ENCODE measurements at regions not wholly inside any gene's neighbourhood (a gene's known extent, or its start where the extent isn't known, plus 50 kb on each side); places are given as distances from the start of the nearest gene placed in this dataset.
A peak's percentile ranks its signal among the peaks of the same experiment; 100 is the strongest.

DNA sequence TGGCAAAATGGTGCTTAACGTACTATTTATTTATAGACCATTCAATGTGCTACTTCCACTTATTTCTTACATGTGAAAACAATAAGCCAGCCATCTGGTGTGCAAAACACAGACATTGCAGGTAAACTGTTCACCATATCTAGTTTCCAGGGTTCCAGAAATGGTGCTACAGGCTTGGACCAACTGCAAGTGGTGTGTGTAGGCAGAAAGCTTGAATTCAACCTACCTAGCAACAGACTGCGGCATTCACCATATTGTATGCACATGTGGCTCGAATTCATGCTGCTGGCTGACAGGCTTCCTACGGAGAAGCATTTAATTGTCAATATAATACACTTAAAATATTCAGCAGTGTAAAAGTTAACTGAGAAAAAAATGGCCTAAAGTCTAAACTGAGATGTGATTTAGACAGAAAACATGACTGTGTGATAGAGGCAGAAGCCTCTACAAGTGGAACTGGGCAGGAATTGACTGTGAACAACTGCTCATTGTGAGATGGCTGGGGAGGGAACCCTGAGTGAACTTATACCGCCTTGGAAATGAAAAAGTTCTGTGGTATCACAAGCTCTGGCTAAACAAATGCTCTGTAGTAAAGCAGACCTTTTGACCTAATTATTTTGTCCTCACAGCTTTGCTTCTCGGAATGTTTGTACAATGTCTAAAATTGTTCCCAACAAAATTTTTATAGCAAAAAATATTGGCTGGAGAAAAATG, 434.7 kb downstream of the GRIA2 start:
- DNase-seq, result no peak

DNA sequence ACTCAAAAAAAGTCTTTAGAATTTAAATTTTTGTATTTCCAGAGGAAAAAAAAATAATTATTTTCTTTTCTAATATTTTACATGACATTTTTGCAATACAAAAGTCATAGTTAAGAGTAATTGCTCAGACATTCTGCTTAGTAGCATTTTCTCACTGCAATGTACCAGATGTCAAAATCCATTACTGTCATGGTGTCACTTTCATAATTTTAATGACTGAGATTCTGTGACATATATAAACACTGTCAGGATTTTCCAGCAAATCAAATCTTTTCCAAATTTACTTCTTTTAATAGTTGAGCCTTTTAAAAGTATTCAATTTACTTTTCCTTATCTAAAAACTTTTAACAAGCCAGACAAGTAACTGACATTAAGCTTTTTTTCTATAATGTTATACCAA, 422.7 kb downstream of the GRIA2 start:
- no peak for DNase-seq

DNA sequence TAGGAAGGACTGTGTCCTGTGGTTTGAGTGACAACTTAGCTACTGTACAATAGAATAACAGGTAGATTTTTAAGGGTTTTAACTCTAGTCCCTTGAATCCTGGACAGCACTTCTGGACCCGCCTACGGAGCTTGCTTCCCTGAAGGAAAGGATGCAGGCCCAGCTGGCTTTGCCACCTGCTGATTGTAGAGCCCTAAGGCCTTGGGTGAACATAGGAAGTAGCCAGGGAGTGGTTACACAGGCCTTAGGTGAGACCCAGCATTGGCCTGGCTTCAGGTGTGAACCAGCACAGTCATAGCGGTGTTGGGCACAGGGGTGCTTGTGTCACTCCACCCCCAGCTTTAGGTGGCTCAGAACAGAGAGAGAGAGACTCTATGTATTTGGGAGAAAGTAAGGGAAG, 413.5 kb downstream of the GRIA2 start:
- no peak for DNase-seq

DNA sequence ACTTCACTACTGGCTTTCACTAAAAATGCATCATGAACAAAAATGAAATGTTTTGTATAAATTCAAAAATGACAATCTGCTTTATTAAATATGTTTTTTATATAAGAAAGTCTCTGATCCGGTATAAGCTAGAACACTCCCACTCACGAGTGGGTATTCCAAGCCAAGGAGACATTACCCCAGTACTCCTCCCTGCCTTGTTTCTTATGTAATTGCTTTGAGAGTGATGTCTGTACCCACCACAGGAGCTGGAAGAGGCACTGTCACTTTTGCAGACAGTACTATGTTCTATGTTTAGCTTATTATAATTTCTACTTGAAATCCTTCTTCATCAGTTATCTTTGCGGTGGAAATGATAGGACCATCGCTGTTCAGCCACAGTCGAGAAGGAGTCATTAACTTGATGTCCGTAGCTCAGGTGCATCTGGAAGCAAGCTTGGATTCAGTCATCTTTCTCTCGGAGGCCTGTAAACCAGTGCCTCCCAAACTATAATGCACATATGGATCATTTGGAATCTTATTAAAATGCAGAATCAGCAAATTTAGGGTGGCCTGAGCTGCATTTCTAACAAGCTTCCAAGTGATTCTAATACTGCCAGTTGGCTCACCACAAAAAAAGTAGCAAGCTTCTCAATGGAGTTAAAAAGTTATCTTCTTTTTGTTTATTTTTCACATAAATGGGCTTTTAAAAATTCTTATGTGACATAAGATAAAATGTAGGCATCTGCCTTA, 396.4 kb downstream of the GRIA2 start:
- no peak for DNase-seq

DNA sequence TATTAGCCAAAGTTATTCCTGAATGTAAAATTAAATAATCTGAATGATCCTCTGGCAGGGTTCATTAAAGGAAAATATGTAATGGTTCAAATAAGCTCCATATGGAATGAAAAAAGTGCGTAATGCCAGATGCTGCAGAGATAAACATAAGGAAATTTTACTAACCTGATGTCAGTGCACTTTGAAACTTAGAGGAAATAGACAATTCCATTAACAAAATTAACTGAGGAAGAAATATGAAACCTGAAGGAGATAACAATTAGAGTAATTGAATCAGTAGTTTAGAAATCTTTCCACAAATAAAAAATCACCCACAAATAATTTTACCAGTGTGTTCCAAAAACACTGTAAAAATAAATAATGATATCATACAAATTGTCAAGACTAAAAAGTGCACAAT, 387.5 kb downstream of the GRIA2 start:
- DNase-seq, result no peak

DNA sequence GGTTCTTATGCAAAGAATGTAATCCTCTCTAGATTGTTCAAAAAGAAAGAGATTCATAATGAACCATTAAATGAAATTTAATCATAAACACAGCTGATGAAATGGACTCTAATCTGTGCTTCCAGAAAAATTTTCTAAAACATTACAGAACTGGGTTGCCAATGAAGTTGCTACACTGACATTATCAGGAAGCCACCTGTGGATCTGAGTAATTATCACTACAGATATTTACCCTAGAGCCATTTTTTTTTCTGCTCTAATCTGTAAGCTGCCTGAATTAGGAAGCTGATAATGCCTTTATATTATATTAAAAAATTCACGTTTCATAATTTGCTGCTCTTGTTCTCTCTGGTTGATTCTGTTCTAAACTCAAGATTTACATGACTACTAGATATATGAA, 380.1 kb downstream of the GRIA2 start:
- DNase-seq, result no peak

DNA sequence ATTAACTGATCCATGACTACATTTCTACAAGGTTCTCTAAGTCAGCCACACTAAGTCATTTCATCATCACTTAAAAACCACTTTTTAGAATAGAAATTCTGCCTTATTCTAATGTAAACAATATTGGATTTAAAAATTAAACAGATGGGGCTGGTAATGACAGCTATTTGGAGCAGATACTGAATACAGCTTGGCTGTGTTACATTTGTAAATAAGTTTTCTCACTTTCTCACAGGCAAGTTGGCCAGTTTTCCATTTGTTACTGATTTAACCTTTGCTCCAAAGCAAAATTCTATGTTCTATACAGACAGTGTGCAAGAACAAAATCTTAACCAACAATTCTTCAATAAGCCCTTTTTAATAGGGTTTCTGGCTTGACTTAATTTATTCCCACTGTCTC, 370.7 kb downstream of the GRIA2 start:
- DNase-seq, result no peak

DNA sequence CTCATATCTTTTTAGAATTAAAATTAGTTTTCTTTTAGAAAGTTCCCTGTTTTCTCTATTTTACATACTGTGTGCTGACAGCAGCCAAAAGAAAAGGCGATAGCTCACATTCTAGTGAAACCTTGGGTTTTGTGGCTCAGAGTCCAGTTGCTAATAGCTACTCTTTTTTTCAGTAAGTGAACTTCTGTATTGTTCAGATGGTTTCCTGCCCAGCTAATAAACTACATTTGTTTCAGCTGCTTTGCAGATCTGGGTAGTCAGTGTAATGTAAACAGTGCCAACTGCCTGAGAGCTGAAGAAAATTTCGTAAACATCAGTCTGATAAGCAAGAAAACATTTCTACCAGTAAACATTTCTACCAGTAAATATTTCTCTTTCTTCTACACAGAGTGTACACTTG, 370.2 kb downstream of the GRIA2 start:
- DNase-seq, result no peak

DNA sequence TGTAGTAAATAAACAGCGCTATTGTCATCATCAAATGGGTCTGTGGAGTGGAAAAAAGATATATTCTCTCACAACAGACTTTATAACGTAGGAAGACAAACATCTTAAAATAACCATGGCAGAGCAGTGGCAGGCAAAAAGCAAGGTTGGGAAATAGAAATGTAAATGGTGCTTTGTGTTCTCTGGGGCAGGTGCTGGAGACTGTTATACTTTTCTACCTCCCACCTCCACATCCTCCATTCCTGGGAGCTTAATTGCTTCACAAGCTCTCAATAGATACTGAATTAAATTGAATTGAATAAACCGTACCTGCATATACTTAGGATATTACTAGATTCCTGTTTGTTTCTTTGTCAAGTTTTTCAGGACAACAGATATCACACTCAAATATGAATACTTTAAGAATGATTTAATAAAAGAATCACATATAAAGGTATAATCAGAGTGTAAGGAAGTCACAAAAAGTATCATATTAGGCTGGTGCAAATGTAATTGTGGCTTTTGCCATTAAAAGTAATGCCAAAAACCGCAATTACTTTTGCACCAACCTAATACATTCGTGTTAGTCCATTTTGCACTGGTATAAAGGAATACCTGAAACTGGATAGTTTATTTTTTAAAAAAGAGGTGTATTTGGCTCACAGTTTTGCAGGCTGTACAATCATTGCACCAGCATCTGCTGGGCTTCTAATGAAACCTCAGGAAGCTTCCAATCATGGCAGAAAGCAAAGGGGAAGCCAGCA, 367.3 kb downstream of the GRIA2 start:
- DNase-seq, result no peak

DNA sequence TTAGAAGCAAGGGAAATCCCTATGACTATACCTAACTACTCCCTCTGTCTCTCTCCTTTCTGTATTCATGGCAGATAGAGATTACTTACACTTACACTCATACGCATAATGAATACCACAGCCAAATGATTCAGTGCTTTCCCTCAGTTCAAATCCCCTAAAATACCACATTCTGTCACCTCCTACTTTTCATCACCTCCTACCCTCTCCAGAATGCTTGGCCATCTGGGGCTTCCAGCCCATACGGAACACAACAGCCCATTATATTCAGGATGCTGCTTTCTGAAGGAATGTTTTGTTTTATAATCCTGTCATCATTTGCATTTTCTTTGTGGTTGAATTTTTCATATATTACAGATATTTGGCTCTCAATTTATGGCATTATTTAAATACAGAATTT, 361.6 kb downstream of the GRIA2 start:
- no peak for DNase-seq

DNA sequence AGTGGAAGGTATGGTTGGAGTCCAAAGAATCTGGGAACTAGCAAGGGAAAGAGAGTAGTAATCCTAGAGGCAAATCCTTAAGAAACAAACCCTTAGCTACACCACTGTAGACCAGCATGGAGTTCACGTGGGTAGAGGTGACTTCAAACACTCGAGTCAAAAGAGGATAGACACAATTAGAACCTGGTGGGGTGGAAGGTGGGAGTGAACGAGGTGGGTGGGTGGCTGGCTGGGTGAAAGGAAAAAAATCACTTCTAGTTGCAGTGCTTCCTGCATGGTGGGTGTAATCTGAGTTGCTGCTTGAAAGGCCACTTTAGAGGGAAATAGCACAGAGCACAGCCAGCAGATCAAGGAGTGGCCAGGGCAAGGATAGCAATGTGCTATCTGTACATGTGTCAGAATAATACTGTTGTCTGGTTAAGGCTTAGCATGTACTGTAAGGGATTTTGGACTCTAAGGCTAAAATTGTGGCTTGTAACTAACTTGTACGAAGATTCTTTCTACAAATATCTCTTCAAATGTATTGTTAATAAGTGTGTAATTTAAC, 356.2 kb downstream of the GRIA2 start:
- DNase-seq, result no peak

DNA sequence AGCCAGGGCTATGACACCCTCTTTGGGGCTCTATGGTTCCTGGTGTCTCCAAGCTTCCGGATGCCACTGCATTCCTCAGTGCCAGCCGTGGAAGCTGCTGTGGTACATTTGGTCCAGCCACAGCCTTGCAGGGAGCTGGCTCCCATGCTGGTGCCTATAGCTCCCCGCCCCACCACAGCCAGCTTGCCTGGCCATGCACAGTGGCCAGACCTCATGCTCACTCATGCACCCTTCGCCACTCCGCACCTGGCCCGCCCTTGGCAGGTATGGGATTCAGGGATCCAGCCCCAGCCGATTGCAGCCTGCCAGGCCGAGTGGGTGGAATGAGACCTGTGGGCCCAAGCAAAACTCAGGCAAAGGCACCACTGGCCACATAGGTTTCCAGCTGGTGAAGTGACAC, 354.8 kb downstream of the GRIA2 start:
- no peak for DNase-seq

DNA sequence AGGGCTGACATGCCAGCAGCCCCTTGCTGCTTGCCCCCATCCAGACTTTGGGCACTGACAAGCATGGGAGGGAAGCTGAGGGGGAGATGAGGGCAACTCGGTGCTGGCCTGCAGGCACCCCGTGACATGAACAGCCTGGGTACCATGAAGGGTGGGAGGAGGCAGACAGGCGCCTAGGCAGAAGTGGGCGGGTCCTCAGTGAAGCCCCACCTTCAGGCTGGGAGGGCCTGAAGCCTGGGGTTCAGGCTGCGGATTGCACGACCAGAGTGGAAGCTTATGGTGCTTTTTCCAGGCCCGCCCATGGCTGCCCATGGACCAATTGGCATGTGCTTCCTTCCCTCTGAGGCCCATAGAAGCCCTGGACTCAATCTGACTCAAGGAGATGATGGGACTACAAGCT, 354.1 kb downstream of the GRIA2 start:
- DNase-seq, result no peak

DNA sequence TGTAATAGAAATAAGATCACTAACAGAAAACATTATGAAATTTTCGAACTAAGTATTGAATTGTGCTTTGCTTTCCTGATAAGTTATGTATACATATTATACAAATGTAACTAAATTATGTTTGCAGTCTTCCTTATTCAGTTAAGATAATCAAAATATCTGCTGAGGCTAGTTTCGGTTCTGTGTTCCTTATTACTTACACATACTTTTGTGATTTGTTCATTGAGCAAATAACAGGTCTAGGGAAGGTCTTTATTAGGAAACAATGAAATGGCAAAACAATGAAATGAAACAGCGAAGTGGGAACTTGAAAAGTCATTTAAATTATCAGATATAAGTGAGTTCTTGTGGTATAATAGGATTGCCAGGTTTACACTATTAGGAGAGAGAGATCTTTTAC, 352.4 kb downstream of the GRIA2 start:
- no peak for DNase-seq

DNA sequence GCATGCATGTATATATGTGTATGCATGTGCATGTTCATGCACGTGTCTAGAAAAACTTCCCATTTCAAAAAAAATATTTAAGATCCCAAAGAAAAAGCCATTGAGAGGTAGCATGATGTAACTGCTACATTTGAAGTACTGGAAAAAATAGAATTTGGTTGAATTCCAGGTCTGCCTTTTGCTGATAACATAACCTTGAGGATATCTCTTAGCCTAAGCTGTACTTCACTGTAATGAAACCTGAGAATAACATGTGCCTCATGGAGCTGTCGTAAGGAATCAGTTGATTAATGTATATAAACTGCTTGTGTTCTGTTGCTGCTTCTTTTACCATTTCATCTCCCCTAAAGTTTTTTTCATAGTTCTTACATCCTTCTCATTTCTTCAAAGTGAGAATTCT, 351.8 kb downstream of the GRIA2 start:
- no peak for DNase-seq

DNA sequence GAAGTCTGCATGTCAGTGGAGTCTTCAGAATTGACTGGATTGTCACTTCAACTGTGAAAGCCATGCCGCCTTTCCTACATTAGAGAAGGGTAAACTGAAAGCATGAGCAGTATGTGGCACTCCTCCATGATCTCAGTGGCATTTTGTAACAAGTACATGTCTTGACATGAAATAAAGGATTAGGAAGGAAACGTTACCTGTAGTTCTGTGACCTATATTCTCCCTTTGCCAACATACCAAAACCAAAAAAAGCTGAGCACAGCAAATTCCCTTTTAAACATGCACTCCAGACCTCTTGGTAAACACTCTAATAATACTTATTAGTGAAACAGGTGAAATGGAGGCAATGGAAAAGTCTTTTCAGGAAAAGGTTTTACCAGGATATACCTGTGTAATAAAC, 344.2 kb downstream of the GRIA2 start:
- DNase-seq, result no peak

DNA sequence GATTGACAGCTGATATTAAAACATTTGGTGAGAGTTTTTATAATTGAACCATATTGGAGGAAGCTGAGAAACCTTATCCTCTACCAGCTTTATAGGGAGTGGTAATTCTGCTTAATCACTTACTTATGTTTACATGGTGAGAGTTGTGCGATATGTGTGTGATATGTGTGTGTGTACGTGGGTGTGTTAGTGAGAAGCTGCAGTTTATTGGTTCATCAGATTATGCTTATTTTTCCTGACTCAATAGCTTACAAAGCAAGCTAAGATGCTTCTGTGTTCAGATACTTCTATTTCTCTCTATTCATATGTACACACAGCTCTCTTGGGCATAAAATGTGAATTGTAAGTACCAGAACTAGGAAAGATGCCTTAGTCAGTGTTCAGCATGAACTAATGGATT, 343.7 kb downstream of the GRIA2 start:
- no peak for DNase-seq

DNA sequence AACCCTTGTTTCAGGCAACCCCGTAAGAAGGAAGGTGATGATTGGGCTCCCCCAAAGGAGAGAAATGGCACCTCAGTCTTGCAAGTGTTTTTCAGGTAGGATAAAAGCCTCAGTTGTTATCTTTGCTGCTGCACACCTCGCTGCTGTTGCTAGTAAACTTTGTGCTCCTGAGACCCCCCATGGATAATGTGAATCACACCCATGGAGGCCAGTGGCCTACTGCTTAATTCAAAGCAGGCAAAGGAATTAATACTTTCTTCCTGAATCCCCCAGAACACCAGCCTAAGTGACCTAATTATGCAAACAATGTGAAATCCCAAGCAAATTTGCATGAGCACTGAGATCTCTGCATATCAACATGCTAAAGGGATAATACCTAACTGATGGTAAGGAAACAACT, 337.5 kb downstream of the GRIA2 start:
- DNase-seq, result no peak

DNA sequence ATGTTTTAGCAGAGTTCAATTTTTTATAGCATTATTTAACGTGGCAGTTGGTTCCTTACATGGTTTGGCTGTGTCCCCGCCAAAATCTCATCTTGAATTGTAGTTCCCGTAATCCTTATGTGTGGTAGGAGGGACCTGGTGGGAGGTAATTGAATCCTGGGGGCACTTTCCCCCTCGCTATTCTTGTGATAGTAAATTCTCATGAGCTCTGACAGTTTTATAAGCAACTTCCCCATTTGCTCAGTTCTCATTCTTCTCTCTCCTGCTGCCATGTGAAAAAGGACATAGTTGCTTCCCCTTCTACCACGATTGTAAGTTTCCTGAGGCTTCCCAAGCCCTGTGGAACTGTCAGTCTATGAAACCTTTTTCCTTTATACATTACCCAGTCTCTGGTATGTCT, 329.5 kb downstream of the GRIA2 start:
- no peak for DNase-seq

DNA sequence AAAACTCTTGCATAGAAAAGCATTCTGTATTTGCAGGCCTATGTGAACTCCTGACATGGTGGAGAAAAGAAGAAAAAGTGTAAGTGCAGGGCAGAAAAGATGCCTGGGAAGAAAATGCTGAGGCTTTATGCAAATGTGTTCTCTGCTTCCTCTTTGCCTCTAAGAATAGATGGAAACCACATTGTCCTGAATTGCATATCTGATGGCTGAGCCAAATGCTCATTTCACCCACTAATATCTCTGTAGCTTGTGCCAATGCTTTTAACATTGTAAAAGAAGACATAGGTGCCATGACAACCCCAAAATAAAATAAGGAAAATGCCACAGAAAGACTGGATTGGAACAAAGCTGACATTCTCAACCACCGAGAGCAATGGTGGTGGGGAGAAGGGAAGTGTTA, 307.4 kb downstream of the GRIA2 start:
- no peak for DNase-seq

DNA sequence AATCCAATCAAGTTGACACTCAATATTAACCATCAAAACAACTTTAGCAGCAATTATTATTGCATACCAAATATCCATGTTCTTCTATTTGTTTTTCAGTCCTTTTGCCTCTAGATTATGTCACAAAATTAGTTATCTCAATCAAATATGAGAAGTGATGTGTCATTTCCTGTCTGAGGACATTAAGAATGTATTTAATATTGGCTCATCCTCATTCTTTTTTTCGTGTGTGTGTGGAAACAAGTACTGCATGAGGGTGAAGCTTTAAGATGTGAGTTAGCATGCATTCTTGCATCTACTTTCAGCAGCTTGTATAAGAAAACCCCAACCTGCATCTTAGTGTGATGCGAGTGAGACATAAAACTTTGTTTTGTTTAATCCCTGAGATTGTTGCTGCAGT, 301.4 kb downstream of the GRIA2 start:
- no peak for DNase-seq

DNA sequence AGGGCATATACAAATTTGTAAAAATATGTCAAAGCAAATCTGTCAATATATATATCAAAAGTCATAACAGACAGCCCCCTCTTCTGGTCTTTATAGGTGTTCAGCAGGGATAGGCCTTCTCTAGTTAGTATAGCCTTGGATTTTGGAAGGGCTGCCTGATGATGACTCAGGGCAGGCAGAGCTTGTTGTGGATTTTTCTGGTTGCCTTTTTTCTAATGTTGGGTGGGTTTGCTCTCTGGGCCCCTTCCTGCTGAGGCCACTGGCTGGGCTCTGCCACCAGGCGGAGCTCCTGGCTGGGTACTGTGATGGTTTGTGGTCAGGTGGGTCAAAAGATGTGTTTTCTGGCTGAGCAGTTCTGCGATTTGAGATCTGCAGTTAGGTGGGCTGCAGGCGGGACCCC, 294.2 kb downstream of the GRIA2 start:
- no peak for DNase-seq

DNA sequence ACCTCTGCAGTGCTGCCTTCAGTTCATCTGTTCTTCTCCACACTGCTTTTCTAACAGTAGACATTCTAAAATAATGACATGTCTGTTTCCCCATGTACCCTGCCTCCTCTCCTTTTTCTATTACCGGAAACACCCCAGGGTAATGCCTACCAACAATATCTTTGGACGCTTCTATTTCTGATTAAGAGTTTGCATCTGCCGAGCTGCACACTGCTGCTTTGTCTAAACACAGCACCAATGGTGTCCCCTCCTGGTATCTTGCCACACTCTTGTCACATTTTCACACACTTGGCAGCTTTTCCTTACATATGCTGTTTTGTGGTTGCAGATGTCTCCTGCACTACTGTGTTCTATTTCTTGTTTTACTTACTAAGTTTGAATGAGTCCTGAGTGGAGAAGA, 288.8 kb downstream of the GRIA2 start:
- peak; percentile 4 for DNase-seq

DNA sequence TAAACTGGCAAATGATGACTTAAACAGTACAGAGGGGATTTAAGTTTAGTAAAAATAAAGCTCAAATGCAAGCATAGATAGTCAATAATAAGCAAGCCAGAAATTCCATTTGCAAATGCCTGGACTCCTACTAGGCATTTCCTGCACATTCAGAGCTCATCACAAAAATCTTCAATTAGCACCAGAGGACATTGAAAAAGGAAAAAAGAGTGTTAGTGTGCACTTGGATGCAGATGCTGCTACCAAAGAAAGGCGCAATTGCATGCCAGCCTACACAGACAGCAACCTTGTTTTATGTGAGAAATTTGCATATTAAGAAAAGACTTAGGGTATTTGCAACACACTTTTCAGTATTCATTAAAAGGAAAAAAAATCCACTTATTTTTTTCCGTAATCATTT, 282.1 kb downstream of the GRIA2 start:
- no peak for DNase-seq
